ENCODE measurements at regions not wholly inside any gene's neighbourhood (a gene's known extent, or its start where the extent isn't known, plus 50 kb on each side); places are given as distances from the start of the nearest gene placed in this dataset.

- Histone ChIP-seq H3K79me2 (ENCODE audit: insufficient read depth, low read length) (no peaks in the 10 kb centered on the region), H3K27ac (ENCODE audit: low read depth, low read length) (no peak overlapping the region), H2AFZ (ENCODE audit: low read depth, low read length, severe bottlenecking) (no peak overlapping the region), H3K9me3 (ENCODE audit: insufficient read depth, low read length) (no peaks in the 10 kb centered on the region), H3F3A (ENCODE audit: insufficient read depth) (no peaks in the 10 kb centered on the region), H3K4me2 (ENCODE audit: low read depth, low read length, poor library complexity, severe bottlenecking) (no peak overlapping the region), H3K27me3 (ENCODE audit: low read length) (no peaks in the 10 kb centered on the region), H3K9ac (ENCODE audit: low read length) (no peak overlapping the region), H3K4me3 (ENCODE audit: insufficient read depth, low read length, poor library complexity, severe bottlenecking) (no peak overlapping the region), H4K20me1 (ENCODE audit: low read depth, low read length) (no peaks in the 10 kb centered on the region), H3K9me2 (replicated peaks; ENCODE audit: insufficient read depth, low read length) (no peaks in the 10 kb centered on the region), H3K36me3 (ENCODE audit: low read length) (no peaks in the 10 kb centered on the region)
- no peak for TF ChIP-seq CTCF (IDR thresholded peaks at IDR 0.05; ENCODE audit: insufficient read depth, low read length, poor library complexity, severe bottlenecking)
- TF ChIP-seq EZH2phosphoT487 (conservative IDR thresholded peaks at IDR 0.05; ENCODE audit: low read length), result no peak
These were observed 155.8 kb downstream of the PPARGC1A start for GRCh38 chr4:23734000-23734399.

DNA sequence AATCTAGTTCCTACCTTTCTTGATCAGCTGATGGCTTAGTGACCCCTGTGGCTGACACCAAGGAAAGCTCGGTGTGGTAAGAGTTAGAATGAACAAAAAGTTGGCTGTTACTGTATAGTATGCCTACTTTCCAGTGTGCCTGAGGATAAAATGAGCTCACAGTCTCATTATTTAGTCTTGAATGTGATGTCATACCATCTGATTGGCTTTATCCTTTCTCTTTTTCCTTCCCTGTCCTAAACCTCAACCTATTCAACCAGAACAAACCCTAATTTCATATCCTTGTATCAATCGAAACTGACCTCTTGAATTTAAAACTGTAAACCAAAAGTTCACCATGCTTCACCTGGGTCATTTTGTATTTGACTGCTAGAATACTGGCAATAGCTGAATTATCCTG, 156.4 kb downstream of the PPARGC1A start:
- Histone ChIP-seq H3K79me2 (ENCODE audit: insufficient read depth, low read length) (no peaks in the 10 kb centered on the region), H4K20me1 (ENCODE audit: low read depth, low read length) (no peaks in the 10 kb centered on the region), H3K27me3 (ENCODE audit: low read length) (no peaks in the 10 kb centered on the region), H3K9ac (ENCODE audit: low read length) (no peak overlapping the region), H3K36me3 (ENCODE audit: low read length) (no peaks in the 10 kb centered on the region), H2AFZ (ENCODE audit: low read depth, low read length, severe bottlenecking) (no peak overlapping the region), H3K9me2 (replicated peaks; ENCODE audit: insufficient read depth, low read length) (no peaks in the 10 kb centered on the region), H3F3A (ENCODE audit: insufficient read depth) (no peaks in the 10 kb centered on the region), H3K9me3 (ENCODE audit: insufficient read depth, low read length) (no peaks in the 10 kb centered on the region), H3K27ac (ENCODE audit: low read depth, low read length) (no peak overlapping the region), H3K4me3 (ENCODE audit: insufficient read depth, low read length, poor library complexity, severe bottlenecking) (no peak overlapping the region), H3K4me2 (ENCODE audit: low read depth, low read length, poor library complexity, severe bottlenecking) (no peak overlapping the region)
- TF ChIP-seq CTCF (IDR thresholded peaks at IDR 0.05; ENCODE audit: insufficient read depth, low read length, poor library complexity, severe bottlenecking) (no peak), EZH2phosphoT487 (conservative IDR thresholded peaks at IDR 0.05; ENCODE audit: low read length) (no peak)

- H3K4me3 ChIP-seq (ENCODE audit: insufficient read depth, low read length, poor library complexity, severe bottlenecking), result no peak overlapping the region
- no peak overlapping the region for H3K9ac ChIP-seq (ENCODE audit: low read length)
- no peaks in the 10 kb centered on the region for H3F3A ChIP-seq (ENCODE audit: insufficient read depth)
- no peak overlapping the region for H3K4me2 ChIP-seq (ENCODE audit: low read depth, low read length, poor library complexity, severe bottlenecking)
- H3K9me2 ChIP-seq (replicated peaks; ENCODE audit: insufficient read depth, low read length), result no peaks in the 10 kb centered on the region
- H3K27ac ChIP-seq (ENCODE audit: low read depth, low read length), result no peak overlapping the region
- no peaks in the 10 kb centered on the region for H3K36me3 ChIP-seq (ENCODE audit: low read length)
- no peak for TF ChIP-seq CTCF (IDR thresholded peaks at IDR 0.05; ENCODE audit: insufficient read depth, low read length, poor library complexity, severe bottlenecking)
- no peak for TF ChIP-seq EZH2phosphoT487 (conservative IDR thresholded peaks at IDR 0.05; ENCODE audit: low read length)
- no peaks in the 10 kb centered on the region for H4K20me1 ChIP-seq (ENCODE audit: low read depth, low read length)
- no peaks in the 10 kb centered on the region for H3K9me3 ChIP-seq (ENCODE audit: insufficient read depth, low read length)
- no peaks in the 10 kb centered on the region for H3K27me3 ChIP-seq (ENCODE audit: low read length)
- H2AFZ ChIP-seq (ENCODE audit: low read depth, low read length, severe bottlenecking), result no peak overlapping the region
- no peaks in the 10 kb centered on the region for H3K79me2 ChIP-seq (ENCODE audit: insufficient read depth, low read length)
These were observed 158.8 kb downstream of the PPARGC1A start for GRCh38 chr4:23730998-23731397.

DNA sequence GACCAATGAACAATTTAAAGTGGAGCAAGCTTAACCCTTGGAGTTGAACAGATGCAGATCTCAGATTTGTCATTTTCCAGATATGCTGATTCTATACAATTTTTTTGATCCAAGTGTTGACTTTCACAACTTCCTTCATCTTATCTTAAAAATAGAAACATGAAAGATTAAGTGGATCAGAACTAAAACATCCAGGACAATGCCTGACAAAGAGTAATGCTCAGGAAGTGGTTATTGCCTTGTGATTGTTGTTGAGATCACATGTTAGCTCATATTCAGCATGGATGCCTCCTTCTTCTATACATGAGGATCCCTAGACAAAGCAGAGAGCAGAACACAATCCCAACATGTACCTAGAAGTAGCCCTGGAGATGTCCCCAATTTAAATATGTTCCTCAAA, 160.9 kb downstream of the PPARGC1A start:
- TF ChIP-seq EZH2phosphoT487 (conservative IDR thresholded peaks at IDR 0.05; ENCODE audit: low read length) (no peak), CTCF (IDR thresholded peaks at IDR 0.05; ENCODE audit: insufficient read depth, low read length, poor library complexity, severe bottlenecking) (no peak)

More for the DNA sequence above, 160.9 kb downstream of the PPARGC1A start:
- Histone ChIP-seq H4K20me1 (ENCODE audit: low read depth, low read length) (no peaks in the 10 kb centered on the region), H3K4me2 (ENCODE audit: low read depth, low read length, poor library complexity, severe bottlenecking) (no peak overlapping the region), H3K9ac (ENCODE audit: low read length) (no peak overlapping the region), H3K27me3 (ENCODE audit: low read length) (no peaks in the 10 kb centered on the region), H3K9me3 (ENCODE audit: insufficient read depth, low read length) (no peaks in the 10 kb centered on the region), H3K27ac (ENCODE audit: low read depth, low read length) (no peak overlapping the region), H3K36me3 (ENCODE audit: low read length) (no peaks in the 10 kb centered on the region), H2AFZ (ENCODE audit: low read depth, low read length, severe bottlenecking) (no peak overlapping the region), H3F3A (ENCODE audit: insufficient read depth) (no peaks in the 10 kb centered on the region), H3K79me2 (ENCODE audit: insufficient read depth, low read length) (no peaks in the 10 kb centered on the region), H3K9me2 (replicated peaks; ENCODE audit: insufficient read depth, low read length) (no peaks in the 10 kb centered on the region), H3K4me3 (ENCODE audit: insufficient read depth, low read length, poor library complexity, severe bottlenecking) (no peak overlapping the region)

Data from SU-DHL-6 (cell line).